ENCODE measurements at regions not wholly inside any gene's neighbourhood (a gene's known extent, or its start where the extent isn't known, plus 50 kb on each side); places are given as distances from the start of the nearest gene placed in this dataset.
"Not testable (repeated sequence)": the region's sequence is repeated elsewhere in the genome, so short reads cannot be mapped to it uniquely, and the experiment has no call there.

DNA sequence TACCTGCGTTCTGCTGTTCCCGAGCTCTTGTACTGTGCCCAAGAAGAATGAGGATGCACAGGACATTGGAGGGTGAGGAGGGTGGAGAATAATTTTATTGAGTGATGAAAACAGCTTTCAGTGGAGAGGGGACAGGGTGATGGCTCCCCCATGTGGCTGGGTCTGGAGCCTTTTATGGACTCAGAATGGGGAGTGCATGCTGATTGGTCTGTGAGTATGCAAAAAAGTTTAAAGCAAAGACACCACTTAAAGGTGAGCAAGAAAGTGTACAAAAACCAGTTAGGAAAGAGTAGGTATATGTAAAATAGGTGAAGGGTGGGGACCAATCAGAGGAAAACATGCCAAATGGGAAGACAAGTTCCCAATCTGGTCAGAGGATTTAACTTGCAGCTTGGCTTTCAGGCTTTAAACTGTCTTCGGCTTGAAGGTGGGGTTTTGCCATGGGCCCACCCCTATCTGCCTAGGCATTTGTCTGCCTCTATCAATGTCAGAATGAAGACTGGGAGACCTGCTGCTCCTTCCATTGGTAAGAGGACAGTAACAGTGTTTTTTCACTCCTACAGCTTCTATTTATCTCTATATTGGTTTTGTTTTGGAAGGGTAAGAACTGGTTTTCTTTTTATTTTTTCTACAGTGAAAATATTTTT lies 118.0 kb upstream of the RAI14 start:
- no peak for DNase-seq

- DNase-seq, result no peak
Observed at GRCh38 chr5:34539183-34539582, 116.9 kb upstream of the RAI14 start.

DNA sequence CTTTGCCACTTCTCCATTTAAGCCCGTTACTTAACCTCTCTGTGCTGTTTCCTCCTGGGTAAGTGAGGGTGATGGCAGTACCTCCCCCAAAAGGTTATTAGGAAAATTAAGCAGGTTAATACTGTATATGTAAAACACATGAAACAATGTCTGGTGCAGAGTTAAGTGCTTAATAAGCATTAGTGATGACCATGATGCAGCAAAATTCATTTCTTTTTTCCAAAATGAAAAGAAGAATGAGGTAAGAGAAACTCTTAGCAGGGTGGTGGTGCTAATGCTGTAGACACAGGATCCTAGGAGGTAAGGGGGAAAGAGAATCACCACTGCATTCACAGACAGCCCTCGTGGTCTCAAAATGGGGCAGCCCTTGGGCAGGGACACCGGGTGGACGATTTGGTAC lies 115.1 kb upstream of the RAI14 start:
- DNase-seq, result no peak

DNA sequence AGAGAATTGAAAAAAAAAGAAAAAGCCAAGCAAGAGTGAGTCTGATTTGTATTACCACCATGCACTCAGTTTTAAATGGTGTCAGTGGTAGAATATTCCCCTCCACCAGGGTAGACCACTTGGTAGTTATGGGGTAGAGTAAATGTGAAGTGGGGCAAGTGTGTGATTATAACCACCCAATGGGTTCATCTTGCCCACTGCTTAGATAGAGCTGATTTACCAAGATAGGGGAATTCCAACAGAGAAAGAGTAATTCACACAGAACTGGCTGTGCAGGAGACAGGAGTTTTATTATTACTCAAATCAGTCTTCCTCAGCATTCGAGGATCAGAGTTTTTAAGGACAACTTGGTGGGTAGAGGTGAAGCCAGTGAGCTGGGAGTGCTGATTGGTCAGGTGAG lies 113.3 kb upstream of the RAI14 start:
- DNase-seq, result no peak

- no peak for DNase-seq
Observed at GRCh38 chr5:34543687-34544086, 112.4 kb upstream of the RAI14 start.

DNA sequence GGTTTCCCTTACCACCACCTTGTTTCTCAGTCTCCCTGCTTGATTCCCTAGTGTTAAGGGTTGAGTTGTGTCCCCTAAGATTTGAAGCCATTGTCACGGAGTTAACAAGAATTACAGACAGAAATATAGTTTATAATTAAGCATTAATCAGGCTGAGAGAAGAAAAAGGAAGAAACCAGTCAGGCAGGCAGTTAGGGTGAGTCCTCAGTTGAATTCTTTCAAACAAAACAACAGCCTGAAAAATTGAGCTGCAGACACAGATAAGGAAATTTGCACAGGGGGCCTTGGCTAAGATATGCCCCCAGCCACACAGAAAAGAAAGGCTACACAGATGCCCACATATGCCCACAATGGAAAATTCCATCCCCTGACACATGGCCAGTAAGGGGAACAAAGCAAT lies 111.7 kb upstream of the RAI14 start:
- no peak for DNase-seq

GRCh38 chr5:34545164-34545563 lies 111.0 kb upstream of the RAI14 start:
- no peak for DNase-seq

- DNase-seq, result no peak
Observed at GRCh38 chr5:34545626-34546025, 110.5 kb upstream of the RAI14 start.

DNA sequence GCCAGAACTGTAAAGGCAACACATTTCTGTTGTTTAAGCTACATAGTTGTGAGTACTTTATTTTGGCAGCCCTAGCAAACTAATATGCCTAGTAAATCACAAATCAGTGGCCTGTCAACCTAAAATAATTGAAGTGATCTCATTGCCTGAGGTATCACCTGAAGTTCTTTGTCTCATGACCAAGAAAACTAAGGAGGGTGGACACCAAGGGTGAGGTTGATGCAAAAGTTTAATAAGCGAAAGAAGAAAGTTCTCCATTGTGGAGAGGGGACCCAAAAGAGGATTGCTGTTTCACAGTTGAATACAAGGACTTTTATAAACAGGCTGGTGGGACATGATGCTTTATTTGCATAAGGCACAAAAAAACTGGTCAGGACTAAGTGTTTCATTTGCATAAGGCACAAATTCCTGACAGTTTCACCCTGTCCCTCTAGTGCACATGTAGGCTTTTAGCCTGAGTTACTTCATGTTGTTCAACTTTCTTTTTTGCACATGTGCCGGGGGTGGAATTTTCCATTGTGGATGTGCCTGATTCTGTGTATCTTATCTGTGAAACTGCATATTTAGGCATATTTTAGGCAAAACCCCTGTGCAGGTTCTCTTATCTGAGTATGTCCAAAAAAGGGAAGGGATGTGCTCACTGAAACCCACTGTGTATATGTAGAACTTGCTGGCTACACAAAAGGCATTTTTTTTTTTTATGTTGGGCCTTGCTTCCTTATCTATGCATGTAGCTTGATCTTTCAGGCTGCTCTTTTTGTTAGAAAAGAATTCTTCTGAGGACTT lies 108.6 kb upstream of the RAI14 start:
- DNase-seq, result no peak

- no peak for DNase-seq
Observed at GRCh38 chr5:34548086-34548403, 108.1 kb upstream of the RAI14 start.

DNA sequence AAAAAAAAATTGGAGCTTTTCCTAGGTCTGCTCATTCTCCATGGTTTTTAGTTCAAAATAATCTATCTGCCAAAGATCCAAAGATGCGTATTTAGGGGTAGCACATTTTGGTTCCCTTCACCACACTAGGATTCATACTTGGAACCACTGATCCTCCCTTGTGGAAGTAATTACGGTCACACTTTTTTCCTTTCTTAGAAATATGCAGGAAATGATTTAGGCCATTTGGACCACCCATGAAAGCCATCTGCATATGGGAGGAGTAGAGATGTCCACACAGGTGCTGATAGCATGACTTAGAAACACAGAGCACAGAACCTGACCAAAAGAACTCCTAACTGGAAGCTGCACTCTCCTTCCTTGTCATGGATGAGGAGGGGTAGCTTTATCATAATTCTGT lies 105.9 kb upstream of the RAI14 start:
- DNase-seq, result no peak

DNA sequence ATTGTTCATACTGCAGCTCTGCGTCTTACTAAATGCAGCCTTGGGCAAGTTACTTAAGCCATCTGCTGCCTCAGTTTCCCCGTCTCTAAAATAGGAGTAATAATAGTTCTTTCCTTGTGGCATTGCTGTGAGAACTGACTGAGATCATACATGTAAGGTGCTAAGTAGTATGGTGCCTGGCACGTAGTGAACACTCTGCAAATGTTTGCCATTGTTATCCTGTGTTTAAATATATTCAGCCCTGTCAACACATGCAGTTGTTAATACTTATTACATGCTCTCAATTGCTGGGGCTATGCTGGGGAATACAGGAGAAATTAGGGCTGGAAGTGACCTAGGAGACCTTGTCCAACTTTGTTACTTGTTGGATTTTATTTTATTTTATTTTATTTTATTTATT lies 105.2 kb upstream of the RAI14 start:
- no peak for DNase-seq

DNA sequence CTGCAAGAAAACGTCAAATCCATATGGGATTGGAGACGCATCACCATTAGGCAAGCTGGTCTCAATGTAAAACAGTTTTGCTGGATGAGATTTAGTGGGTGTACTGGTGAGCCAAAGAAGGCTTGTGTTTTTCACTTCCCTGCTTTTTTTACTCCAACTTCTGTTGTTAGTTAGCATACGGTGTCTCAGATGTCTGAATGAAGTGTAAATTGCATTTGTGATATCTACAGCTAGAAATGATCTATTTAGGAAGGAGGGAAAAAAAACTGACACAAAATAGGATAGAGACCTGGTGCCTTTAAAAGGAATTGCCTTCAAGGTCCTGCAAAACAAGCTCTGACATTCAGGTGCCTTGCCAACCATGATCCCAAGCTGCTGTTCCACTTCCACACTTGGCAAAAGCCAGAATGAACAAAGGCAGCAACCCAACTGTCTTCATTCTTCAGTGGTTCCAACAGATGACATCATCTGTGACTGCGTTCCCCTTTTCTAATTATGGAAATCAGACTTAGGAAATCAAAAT lies 104.2 kb upstream of the RAI14 start:
- DNase-seq, result no peak

DNA sequence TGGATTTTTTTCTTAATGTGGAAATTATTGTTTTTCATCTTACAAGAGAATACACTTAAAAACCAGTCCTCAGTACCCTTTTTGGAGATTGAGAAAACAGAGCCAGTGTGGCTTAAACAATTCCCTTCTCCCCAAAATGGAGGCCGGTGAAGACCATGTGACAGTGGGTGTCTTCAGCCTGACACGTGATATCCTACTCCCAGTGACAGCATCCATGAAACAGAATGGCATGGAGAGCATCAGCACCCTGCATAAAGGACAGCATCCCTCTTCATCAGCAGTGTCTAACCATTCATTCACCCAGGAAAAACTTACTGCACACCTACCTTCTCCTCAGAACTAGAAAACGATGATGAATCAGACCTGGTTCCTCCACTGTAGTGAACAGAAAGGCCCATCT lies 103.4 kb upstream of the RAI14 start:
- DNase-seq, result no peak

GRCh38 chr5:34553581-34553980 lies 102.5 kb upstream of the RAI14 start:
- DNase-seq, result no peak

DNA sequence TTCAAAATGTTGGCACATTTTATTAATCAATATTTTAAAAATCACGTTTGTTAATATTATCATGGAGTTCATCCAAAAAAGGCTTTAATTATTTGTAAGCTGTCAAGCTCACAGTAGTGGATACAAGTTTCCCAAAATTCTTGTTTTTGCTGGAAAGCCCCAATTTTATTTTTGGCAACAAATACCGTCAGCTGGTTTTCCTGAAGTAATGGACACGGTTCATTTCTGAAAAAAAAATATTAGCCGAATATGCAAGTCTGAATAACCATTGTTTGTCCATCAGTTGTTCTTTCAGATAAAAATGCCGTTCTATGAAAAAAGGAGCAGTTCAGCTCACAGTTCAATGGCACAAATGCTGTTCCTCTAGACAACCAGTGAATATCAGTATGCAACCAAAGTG lies 101.5 kb upstream of the RAI14 start:
- DNase-seq, result no peak

GRCh38 chr5:34555699-34556508 lies 100.2 kb upstream of the RAI14 start:
- no peak for DNase-seq

DNA sequence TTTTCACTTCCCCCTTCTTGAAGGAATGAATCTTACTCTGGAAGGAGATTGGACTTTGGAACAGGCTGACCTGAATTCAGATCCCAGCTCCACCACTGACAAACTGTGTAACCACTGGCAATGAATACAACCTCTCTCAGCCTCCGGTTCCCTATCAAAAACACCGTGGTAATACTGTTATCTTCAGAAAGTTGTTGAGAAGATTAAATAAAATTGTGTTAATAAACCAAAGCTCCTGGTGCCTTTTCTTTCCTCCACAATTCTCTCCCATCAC lies 99.7 kb upstream of the RAI14 start:
- no peak for DNase-seq

GRCh38 chr5:34561581-34561980 lies 94.5 kb upstream of the RAI14 start:
- not testable (repeated sequence) for DNase-seq

- no peak for DNase-seq
Observed at GRCh38 chr5:34562791-34563190, 93.3 kb upstream of the RAI14 start.

GRCh38 chr5:34563269-34563668 lies 92.9 kb upstream of the RAI14 start:
- no peak for DNase-seq

DNA sequence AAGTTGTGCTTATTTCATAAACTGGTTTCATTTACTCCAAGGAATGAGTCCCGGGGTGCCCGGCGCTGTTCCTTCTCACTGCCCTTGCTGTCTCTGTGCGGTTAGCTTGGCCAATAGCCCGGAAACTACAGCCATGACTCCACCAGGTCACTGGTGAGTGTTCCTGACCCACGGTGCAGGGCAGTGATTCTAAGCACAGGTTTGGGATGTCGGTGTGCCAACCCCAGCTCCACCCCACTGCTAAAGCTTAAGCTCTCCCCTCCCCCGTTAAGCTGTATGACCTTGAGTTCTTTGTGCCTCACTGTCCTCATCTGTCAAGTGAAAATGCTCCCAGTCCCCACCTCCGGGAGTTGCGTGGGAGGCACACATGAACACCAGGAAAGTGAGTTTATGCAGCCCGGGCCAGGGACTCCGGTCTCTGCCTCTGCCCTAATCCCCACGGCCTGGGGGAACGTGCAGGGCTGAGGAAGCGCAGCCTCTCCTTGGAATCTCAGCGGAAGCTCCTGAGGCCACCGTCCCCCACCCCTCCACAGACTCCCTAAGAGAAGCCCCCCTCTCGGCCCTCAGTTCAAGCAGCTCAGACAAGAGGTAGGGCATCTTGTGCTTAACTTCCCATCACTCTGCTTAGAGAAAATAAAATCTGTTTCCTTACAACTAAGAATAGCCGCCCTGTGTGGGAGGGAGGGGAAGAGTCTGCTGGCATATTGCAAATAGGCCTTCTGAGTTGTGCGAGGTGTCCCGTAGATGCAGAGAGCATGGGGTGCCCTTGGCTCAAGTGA lies 92.0 kb upstream of the RAI14 start:
- no peak for DNase-seq

DNA sequence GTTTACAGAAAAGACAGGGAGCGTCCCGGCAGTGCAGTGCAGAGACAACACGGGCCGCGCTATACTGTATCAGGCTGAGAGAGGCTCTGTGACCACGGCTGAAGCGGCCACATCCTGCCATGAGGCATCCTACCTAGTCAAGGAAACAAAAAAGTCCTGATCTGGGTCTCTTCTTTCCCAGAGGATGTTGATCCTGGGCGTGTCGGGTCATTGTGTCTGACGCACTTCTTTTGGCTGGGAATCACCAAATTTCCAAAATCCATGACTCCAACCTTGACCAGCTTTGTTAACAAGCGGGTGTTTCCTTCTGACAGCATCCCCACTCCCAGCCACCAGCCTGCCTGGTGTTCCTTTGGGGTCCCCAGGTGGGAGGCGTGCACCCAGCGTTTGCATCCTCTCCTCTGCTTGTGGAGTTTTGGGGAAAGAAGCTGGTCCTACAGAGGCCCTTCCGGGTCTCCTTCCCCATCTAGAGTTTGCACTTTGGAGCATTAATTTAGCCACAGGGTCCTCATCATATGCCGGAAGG lies 91.4 kb upstream of the RAI14 start:
- no peak for DNase-seq
